ENCODE measurements at regions not wholly inside any gene's neighbourhood (a gene's known extent, or its start where the extent isn't known, plus 50 kb on each side); places are given as distances from the start of the nearest gene placed in this dataset.

DNA sequence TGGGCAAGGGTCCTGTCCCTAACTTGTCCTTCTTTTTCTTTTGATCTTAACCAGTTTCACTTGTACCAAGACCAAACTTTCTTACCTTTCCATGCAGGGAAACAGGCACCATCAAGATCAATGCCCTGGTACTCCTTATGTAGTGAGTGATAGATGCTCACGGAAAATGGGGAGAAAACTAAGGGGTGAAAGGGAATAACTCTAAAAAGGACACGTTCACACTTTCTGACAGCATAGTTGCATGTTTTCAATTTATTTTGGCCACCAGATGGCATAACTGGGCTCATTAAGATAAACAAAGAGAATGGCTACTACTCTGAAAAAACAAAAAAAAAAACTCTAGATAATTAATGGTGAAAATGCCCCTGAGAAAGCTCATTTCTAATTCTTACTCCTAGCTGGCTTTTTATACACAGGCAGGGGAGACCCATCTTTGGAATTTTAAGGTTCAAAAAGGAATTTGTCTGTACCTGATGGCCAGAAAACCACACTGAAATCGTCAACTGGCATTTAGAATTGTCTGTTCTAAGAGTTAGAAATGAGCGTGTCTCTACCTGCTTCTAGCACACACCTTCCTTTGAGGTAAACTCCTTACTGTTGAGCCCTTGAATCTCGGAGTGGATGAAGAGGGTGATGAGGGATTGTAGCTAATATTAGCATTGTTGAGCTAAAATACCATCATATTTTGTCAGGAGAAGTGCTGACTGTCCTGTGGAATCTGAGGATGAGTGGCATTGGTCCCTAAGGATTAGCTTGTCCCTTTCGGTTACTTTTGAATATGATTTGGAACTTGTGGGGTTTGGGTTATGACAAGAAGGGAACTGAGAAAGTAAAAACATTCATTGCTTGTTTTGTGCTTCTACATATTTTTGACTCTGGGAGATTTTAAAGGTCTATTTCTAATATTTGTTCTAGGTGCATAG is 62.2 kb upstream of the DDR1 start:
- 47 to 61% (median 56%) methylated on average over 6 of the region's 6 CpGs for WGBS, 5 donors
- intact Hi-C loops (cut with DNase I; ENCODE audit: low total_unique reads), result loop anchor here (5.0 kb wide), 1 partner anchor 80 kb away; the partner anchor contains the start of genes FLOT1 and IER3
- DNase-seq, result no peak
- Histone ChIP-seq H3K36me3 (no peaks in the 10 kb centered on the region), H3K4me1 (peaks cover 0 to 92% (median 34%) of the 10 kb centered on the region in 6 donors), H3K27ac (peak overlapping the region in 4 of 8 donors; percentile 7 to 61 (median 38)), H3K27me3 (replicated peaks in 1 of 7) (no peaks in the 10 kb centered on the region), H3K4me3 (no peak overlapping the region), H3K9me3 (no peaks in the 10 kb centered on the region)
- TF ChIP-seq, protein P1, sequence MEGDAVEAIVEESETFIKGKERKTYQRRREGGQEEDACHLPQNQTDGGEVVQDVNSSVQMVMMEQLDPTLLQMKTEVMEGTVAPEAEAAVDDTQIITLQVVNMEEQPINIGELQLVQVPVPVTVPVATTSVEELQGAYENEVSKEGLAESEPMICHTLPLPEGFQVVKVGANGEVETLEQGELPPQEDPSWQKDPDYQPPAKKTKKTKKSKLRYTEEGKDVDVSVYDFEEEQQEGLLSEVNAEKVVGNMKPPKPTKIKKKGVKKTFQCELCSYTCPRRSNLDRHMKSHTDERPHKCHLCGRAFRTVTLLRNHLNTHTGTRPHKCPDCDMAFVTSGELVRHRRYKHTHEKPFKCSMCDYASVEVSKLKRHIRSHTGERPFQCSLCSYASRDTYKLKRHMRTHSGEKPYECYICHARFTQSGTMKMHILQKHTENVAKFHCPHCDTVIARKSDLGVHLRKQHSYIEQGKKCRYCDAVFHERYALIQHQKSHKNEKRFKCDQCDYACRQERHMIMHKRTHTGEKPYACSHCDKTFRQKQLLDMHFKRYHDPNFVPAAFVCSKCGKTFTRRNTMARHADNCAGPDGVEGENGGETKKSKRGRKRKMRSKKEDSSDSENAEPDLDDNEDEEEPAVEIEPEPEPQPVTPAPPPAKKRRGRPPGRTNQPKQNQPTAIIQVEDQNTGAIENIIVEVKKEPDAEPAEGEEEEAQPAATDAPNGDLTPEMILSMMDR (IDR thresholded peaks at IDR 0.05 in 8 of 11, conservative IDR thresholded peaks at IDR 0.05 in 3 of 11), result peak; percentile 22 to 66 (median 59)
- no peak for TF ChIP-seq POLR2A (IDR thresholded peaks at IDR 0.05)
- TF ChIP-seq POLR2AphosphoS5 (IDR thresholded peaks at IDR 0.05), result no peak

DNA sequence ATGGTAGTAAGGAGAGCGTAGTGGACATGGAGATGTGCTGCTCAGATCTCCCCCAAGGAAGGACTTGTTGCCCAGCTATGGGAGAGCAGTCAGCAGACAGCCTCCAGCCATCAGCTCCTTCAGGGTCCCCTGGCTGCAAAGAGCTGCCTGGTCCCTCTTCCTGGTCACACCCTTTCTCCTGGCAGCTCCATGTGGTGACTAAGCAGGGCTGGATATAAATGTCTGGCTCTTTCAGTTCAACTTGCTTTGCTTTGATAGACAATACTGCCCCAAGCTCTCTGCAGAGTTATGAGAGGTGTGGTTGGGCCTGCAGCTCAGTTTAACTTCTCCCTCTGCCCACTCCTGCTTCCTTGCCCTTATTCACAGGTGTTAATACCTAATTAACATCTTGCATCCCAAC is 64.1 kb upstream of the DDR1 start:
- no peaks in the 10 kb centered on the region for H3K9me3 ChIP-seq
- H3K27me3 ChIP-seq (replicated peaks in 1 of 7), result no peaks in the 10 kb centered on the region
- peaks cover 0 to 78% (median 33%) of the 10 kb centered on the region in 6 donors for H3K4me1 ChIP-seq
- intact Hi-C loops (cut with DNase I; ENCODE audit: low total_unique reads), result loop anchor here (5.0 kb wide), 1 partner anchor 78 kb away; the partner anchor contains the start of genes FLOT1 and IER3
- no peak for DNase-seq
- 94 to 100% (median 95%) methylated on average over 1 of the region's 1 CpG for WGBS, 5 donors
- H3K36me3 ChIP-seq, result no peaks in the 10 kb centered on the region
- H3K27ac ChIP-seq, result peak overlapping the region in 3 of 8 donors; percentile 10 to 71 (median 28)
- TF ChIP-seq, protein P1 (IDR thresholded peaks at IDR 0.05 in 8 of 11, conservative IDR thresholded peaks at IDR 0.05 in 3 of 11), result no peak
- TF ChIP-seq POLR2AphosphoS5 (IDR thresholded peaks at IDR 0.05), result no peak
- no peak for TF ChIP-seq POLR2A (IDR thresholded peaks at IDR 0.05)
- H3K4me3 ChIP-seq, result no peak overlapping the region

DNA sequence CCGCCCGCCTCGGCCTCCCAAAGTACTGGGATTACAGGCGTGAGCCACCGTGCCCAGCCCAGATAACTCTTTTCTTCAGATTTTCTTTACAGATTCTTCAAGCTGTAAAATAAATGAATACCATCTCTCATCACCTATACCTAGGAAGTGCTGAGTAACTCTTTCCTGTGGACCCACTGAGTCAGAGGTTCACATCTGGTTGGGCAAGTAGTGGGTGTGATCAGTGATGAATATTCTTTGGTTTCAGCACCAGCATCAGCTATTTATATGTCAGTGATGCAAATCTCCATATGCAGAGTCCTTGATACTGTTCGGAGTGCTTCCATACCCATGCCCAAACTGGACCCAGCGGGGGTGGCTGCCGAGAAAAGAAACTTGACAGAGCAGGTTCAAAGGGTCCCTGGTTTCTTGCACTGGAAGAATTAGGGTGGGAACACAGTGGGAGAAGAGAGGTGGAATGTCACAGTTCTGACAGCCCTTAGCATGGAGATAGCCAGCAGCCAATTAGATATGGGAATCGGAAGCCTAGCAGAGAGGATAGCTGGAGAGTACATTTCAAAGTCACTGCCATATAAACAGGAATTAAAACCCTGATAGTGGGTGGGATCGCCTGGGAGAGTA is 64.9 kb upstream of the DDR1 start:
- WGBS, 5 donors, result 88 to 96% (median 91%) methylated on average over 10 of the region's 10 CpGs
- no peaks in the 10 kb centered on the region for H3K27me3 ChIP-seq (replicated peaks in 1 of 7)
- DNase-seq, result no peak
- H3K4me1 ChIP-seq, result peaks cover 0 to 76% (median 31%) of the 10 kb centered on the region in 6 donors
- TF ChIP-seq, protein P1 (IDR thresholded peaks at IDR 0.05 in 8 of 11, conservative IDR thresholded peaks at IDR 0.05 in 3 of 11), result no peak
- no peak for TF ChIP-seq POLR2AphosphoS5 (IDR thresholded peaks at IDR 0.05)
- no peak for TF ChIP-seq POLR2A (IDR thresholded peaks at IDR 0.05)
- H3K27ac ChIP-seq, result peak overlapping the region in 6 of 8 donors; percentile 10 to 71 (median 54)
- intact Hi-C loops (cut with DNase I; ENCODE audit: low total_unique reads), result no loop called here
- H3K9me3 ChIP-seq, result no peaks in the 10 kb centered on the region
- H3K36me3 ChIP-seq, result no peaks in the 10 kb centered on the region
- H3K4me3 ChIP-seq, result no peak overlapping the region
